ENCODE measurements at regions not wholly inside any gene's neighbourhood (a gene's known extent, or its start where the extent isn't known, plus 50 kb on each side); places are given as distances from the start of the nearest gene placed in this dataset.
"Not testable (repeated sequence)": the region's sequence is repeated elsewhere in the genome, so short reads cannot be mapped to it uniquely, and the experiment has no call there.

GRCh38 chr12:92403210-92404175 is 257.8 kb upstream of the BTG1 start:
- no peak for DNase-seq (ENCODE audit: low read depth in 2 of 2)

- DNase-seq (ENCODE audit: low read depth in 2 of 2) = no peak
Measured at GRCh38 chr12:92402415-92402814, 256.8 kb upstream of the BTG1 start.

- no peak for DNase-seq (ENCODE audit: low read depth in 2 of 2)
Measured at GRCh38 chr12:92400006-92400405, 254.4 kb upstream of the BTG1 start.

- DNase-seq (ENCODE audit: low read depth in 2 of 2) = no peak
Measured at GRCh38 chr12:92398565-92399309, 253.1 kb upstream of the BTG1 start.

GRCh38 chr12:92396647-92397252 is 251.1 kb upstream of the BTG1 start:
- peak in 1 of 2 donors; percentile 1 for DNase-seq (ENCODE audit: low read depth in 2 of 2)

GRCh38 chr12:92395322-92395721 is 249.7 kb upstream of the BTG1 start:
- no peak for DNase-seq (ENCODE audit: low read depth in 2 of 2)

- DNase-seq (ENCODE audit: low read depth in 2 of 2) = no peak
Measured at GRCh38 chr12:92394895-92395294, 249.2 kb upstream of the BTG1 start.

- no peak for DNase-seq (ENCODE audit: low read depth in 2 of 2)
Measured at GRCh38 chr12:92393504-92393903, 247.9 kb upstream of the BTG1 start.

GRCh38 chr12:92391726-92392125 is 246.1 kb upstream of the BTG1 start:
- DNase-seq (ENCODE audit: low read depth in 2 of 2) = not testable (repeated sequence)

GRCh38 chr12:92389466-92389865 is 243.8 kb upstream of the BTG1 start:
- DNase-seq (ENCODE audit: low read depth in 2 of 2) = no peak

- DNase-seq (ENCODE audit: low read depth in 2 of 2) = no peak
Measured at GRCh38 chr12:92385296-92385695, 239.7 kb upstream of the BTG1 start.

- DNase-seq (ENCODE audit: low read depth in 2 of 2) = no peak
Measured at GRCh38 chr12:92384571-92384970, 238.9 kb upstream of the BTG1 start.

GRCh38 chr12:92382383-92382878 is 236.8 kb upstream of the BTG1 start:
- no peak for DNase-seq (ENCODE audit: low read depth in 2 of 2)

- no peak for DNase-seq (ENCODE audit: low read depth in 2 of 2)
Measured at GRCh38 chr12:92381856-92382255, 236.2 kb upstream of the BTG1 start.

GRCh38 chr12:92378682-92379479 is 233.2 kb upstream of the BTG1 start:
- no peak for DNase-seq (ENCODE audit: low read depth in 2 of 2)

- not testable (repeated sequence) for DNase-seq (ENCODE audit: low read depth in 2 of 2)
Measured at GRCh38 chr12:92375504-92375903, 229.9 kb upstream of the BTG1 start.

- DNase-seq (ENCODE audit: low read depth in 2 of 2) = no peak
Measured at GRCh38 chr12:92370828-92371227, 225.2 kb upstream of the BTG1 start.

- DNase-seq (ENCODE audit: low read depth in 2 of 2) = no peak
Measured at GRCh38 chr12:92369636-92370035, 224.0 kb upstream of the BTG1 start.

GRCh38 chr12:92369056-92369455 is 223.4 kb upstream of the BTG1 start:
- DNase-seq (ENCODE audit: low read depth in 2 of 2) = no peak

GRCh38 chr12:92365836-92366235 is 220.2 kb upstream of the BTG1 start:
- DNase-seq (ENCODE audit: low read depth in 2 of 2) = no peak

- DNase-seq (ENCODE audit: low read depth in 2 of 2) = no peak
Measured at GRCh38 chr12:92365333-92365732, 219.7 kb upstream of the BTG1 start.
